K562 (cell line): ENCODE measurements at regions not wholly inside any gene's neighbourhood (a gene's known extent, or its start where the extent isn't known, plus 50 kb on each side); places are given as distances from the start of the nearest gene placed in this dataset.

Experiments
- DEAF1 ChIP-seq: fragments of 450-650 bp; formaldehyde crosslinking; IDR thresholded peaks from 2 replicates; pipeline ENCODE4 v1.4.0; 2020; ENCODE audit warnings: mild to moderate bottlenecking, moderate library complexity
- ZNF212 ChIP-seq: fragments of 450-650 bp; formaldehyde crosslinking; IDR thresholded peaks from 2 replicates; pipeline ENCODE4 v1.4.0; 2020; ENCODE audit warnings: mild to moderate bottlenecking
- ZNF449 ChIP-seq: fragments of 250-450 bp; sonication (Bioruptor Pico); IDR thresholded peaks from 2 replicates; pipeline ENCODE4 v1.8.0; 2022; ENCODE audit warnings: moderate library complexity, mild to moderate bottlenecking, inconsistent platforms
- TF ChIP-seq, protein P1 (sequence below): fragments of 450-650 bp; IDR thresholded peaks from one replicate; pipeline ENCODE4 v1.6.1; 2018; ENCODE audit warnings: mild to moderate bottlenecking, moderate library complexity; ENCODE audit not compliant: partially characterized antibody
- TF ChIP-seq, protein P2 (sequence below): sonication (generic); formaldehyde crosslinking; IDR thresholded peaks from 2 replicates; pipeline ENCODE4 v1.8.0; 2023; ENCODE audit warnings: missing genetic modification reagents, mild to moderate bottlenecking, borderline replicate concordance

DNA sequence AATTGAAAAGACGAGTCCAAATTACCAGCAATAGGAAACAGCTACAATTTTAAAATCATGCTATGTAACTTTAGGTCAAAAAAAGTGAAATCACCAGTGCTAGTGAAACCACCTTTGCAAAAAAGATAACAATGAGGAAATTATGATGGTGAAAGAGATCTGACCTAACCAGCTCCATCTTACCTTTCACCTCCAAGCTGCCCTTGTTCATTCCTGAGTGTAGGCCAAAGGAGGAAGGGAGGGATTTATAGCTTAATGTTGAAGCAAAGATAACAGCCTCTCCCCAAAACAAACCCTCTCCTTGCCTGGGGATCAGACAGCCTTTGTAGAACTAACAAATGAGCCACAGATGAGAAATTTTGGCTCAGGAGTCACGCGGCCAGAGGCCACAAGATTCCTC lies 83.2 kb upstream of the EIF5 start (continued):
- TF ChIP-seq DEAF1 (CRISPR knock-in tag) (no peak), ZNF212 (no peak), ZNF449 (CRISPR knock-in tag) (no peak)
- TF ChIP-seq, protein P1, sequence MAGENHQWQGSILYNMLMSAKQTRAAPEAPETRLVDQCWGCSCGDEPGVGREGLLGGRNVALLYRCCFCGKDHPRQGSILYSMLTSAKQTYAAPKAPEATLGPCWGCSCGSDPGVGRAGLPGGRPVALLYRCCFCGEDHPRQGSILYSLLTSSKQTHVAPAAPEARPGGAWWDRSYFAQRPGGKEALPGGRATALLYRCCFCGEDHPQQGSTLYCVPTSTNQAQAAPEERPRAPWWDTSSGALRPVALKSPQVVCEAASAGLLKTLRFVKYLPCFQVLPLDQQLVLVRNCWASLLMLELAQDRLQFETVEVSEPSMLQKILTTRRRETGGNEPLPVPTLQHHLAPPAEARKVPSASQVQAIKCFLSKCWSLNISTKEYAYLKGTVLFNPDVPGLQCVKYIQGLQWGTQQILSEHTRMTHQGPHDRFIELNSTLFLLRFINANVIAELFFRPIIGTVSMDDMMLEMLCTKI: no peak
- TF ChIP-seq, protein P2, sequence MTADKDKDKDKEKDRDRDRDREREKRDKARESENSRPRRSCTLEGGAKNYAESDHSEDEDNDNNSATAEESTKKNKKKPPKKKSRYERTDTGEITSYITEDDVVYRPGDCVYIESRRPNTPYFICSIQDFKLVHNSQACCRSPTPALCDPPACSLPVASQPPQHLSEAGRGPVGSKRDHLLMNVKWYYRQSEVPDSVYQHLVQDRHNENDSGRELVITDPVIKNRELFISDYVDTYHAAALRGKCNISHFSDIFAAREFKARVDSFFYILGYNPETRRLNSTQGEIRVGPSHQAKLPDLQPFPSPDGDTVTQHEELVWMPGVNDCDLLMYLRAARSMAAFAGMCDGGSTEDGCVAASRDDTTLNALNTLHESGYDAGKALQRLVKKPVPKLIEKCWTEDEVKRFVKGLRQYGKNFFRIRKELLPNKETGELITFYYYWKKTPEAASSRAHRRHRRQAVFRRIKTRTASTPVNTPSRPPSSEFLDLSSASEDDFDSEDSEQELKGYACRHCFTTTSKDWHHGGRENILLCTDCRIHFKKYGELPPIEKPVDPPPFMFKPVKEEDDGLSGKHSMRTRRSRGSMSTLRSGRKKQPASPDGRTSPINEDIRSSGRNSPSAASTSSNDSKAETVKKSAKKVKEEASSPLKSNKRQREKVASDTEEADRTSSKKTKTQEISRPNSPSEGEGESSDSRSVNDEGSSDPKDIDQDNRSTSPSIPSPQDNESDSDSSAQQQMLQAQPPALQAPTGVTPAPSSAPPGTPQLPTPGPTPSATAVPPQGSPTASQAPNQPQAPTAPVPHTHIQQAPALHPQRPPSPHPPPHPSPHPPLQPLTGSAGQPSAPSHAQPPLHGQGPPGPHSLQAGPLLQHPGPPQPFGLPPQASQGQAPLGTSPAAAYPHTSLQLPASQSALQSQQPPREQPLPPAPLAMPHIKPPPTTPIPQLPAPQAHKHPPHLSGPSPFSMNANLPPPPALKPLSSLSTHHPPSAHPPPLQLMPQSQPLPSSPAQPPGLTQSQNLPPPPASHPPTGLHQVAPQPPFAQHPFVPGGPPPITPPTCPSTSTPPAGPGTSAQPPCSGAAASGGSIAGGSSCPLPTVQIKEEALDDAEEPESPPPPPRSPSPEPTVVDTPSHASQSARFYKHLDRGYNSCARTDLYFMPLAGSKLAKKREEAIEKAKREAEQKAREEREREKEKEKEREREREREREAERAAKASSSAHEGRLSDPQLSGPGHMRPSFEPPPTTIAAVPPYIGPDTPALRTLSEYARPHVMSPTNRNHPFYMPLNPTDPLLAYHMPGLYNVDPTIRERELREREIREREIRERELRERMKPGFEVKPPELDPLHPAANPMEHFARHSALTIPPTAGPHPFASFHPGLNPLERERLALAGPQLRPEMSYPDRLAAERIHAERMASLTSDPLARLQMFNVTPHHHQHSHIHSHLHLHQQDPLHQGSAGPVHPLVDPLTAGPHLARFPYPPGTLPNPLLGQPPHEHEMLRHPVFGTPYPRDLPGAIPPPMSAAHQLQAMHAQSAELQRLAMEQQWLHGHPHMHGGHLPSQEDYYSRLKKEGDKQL (CRISPR knock-in tag): no peak
